ENCODE measurements at regions not wholly inside any gene's neighbourhood (a gene's known extent, or its start where the extent isn't known, plus 50 kb on each side); places are given as distances from the start of the nearest gene placed in this dataset.

DNA sequence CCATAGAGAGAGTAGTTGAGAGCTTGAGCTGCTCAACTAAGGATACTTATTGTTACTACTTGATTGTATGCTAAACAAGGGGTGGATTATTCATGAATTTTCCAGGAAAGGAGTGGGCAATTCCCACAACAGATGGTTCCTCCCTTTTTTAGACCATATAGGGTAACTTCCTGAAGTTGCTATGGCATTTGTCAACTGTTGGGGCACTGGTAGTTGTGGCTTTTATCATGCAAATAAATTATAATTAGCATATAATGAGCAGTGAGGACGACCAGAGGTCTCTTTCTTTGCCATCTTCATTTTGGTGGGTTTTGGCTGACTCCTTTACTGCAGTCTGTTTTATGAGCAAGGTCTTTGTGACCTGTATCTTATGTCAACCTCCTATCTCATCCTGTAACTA is 1403.5 kb upstream of the PABPC4L start:
- H3K36me3 ChIP-seq (ENCODE audit: control insufficient read depth in 2 of 3, insufficient read depth in 3 of 3, low read length in 3 of 3): no peaks in the 10 kb centered on the region
- intact Hi-C loops (cut with DNase I): no loop called here
- TF ChIP-seq, protein P1, sequence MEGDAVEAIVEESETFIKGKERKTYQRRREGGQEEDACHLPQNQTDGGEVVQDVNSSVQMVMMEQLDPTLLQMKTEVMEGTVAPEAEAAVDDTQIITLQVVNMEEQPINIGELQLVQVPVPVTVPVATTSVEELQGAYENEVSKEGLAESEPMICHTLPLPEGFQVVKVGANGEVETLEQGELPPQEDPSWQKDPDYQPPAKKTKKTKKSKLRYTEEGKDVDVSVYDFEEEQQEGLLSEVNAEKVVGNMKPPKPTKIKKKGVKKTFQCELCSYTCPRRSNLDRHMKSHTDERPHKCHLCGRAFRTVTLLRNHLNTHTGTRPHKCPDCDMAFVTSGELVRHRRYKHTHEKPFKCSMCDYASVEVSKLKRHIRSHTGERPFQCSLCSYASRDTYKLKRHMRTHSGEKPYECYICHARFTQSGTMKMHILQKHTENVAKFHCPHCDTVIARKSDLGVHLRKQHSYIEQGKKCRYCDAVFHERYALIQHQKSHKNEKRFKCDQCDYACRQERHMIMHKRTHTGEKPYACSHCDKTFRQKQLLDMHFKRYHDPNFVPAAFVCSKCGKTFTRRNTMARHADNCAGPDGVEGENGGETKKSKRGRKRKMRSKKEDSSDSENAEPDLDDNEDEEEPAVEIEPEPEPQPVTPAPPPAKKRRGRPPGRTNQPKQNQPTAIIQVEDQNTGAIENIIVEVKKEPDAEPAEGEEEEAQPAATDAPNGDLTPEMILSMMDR (IDR thresholded peaks at IDR 0.05; ENCODE audit: borderline replicate concordance, extremely low read depth, insufficient read depth): no peak
- no peaks in the 10 kb centered on the region for H3K4me1 ChIP-seq (ENCODE audit: control insufficient read depth in 2 of 3, insufficient read depth in 2 of 3, low read depth in 1 of 3, low read length in 3 of 3)
- no peak overlapping the region for H3K27ac ChIP-seq (ENCODE audit: low read depth in 2 of 2, low read length in 2 of 2)
- peak in 1 of 5 donors; percentile 4 for DNase-seq
- no peak overlapping the region for H3K4me3 ChIP-seq (ENCODE audit: low read length in 3 of 3)
- H3K9ac ChIP-seq (ENCODE audit: low read length in 3 of 3): no peak overlapping the region
- no peaks in the 10 kb centered on the region for H3K27me3 ChIP-seq (ENCODE audit: control insufficient read depth, insufficient read depth, low read length)
- peaks cover 0 to 7% (median 0%) of the 10 kb centered on the region in 3 donors for H3K9me3 ChIP-seq (ENCODE audit: control insufficient read depth in 2 of 3, insufficient read depth in 1 of 3, low read length in 3 of 3)
- no peak for FAIRE-seq

DNA sequence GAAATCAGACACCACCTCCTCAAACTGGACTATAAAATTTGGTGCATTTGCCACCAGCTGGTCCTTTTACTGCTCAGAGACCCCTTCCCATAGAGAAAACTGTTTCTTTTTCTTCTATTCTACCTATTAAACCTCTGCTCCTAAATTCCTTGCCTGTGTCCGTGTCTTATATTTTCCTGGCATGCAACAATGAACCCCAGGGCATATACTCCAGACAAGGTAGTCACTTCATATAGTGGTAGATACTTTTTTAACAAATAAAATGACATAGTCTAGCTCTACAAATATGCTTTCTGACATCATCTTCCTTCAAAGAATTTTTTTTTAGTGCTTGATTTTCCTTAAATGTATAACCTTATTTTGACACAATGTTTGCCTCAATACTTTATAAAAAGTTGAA is 1402.9 kb upstream of the PABPC4L start:
- no peak overlapping the region for H3K4me3 ChIP-seq (ENCODE audit: low read length in 3 of 3)
- FAIRE-seq: no peak
- intact Hi-C loops (cut with DNase I): no loop called here

DNA sequence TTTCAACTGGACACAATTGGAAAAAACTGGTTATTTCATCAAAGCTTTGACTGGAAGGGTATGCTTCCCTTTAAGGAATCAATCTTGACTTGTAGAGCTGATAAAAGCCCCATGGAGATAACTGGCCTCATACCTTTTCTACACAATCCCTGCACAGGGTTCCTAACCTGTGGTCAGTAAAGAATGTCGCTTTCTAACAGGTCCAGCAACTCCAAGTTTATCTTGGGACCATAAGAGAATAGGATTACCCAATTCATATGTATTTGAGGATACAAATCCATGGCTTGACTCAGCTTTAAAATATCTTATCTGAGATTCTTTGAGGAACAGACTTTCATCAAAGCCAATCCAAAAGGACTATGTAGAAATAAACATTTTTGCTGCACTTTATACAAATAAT is 1399.8 kb upstream of the PABPC4L start:
- Histone ChIP-seq H3K9me3 (ENCODE audit: control insufficient read depth in 2 of 3, insufficient read depth in 1 of 3, low read length in 3 of 3) (peaks cover 0 to 12% (median 0%) of the 10 kb centered on the region in 3 donors), H3K4me1 (ENCODE audit: control insufficient read depth in 2 of 3, insufficient read depth in 2 of 3, low read depth in 1 of 3, low read length in 3 of 3) (no peaks in the 10 kb centered on the region), H3K27ac (ENCODE audit: low read depth in 2 of 2, low read length in 2 of 2) (no peak overlapping the region), H3K4me3 (ENCODE audit: low read length in 3 of 3) (no peak overlapping the region), H3K27me3 (ENCODE audit: control insufficient read depth, insufficient read depth, low read length) (no peaks in the 10 kb centered on the region), H3K9ac (ENCODE audit: low read length in 3 of 3) (no peak overlapping the region), H3K36me3 (ENCODE audit: control insufficient read depth in 2 of 3, insufficient read depth in 3 of 3, low read length in 3 of 3) (no peaks in the 10 kb centered on the region)
- no peak for DNase-seq
- intact Hi-C loops (cut with DNase I): no loop called here
- no peak for FAIRE-seq
- TF ChIP-seq, protein P1 (IDR thresholded peaks at IDR 0.05; ENCODE audit: borderline replicate concordance, extremely low read depth, insufficient read depth): no peak

More for the DNA sequence above, 1402.9 kb upstream of the PABPC4L start:
- H3K27me3 ChIP-seq (ENCODE audit: control insufficient read depth, insufficient read depth, low read length): no peaks in the 10 kb centered on the region
- H3K9me3 ChIP-seq (ENCODE audit: control insufficient read depth in 2 of 3, insufficient read depth in 1 of 3, low read length in 3 of 3): peaks cover 0 to 7% (median 0%) of the 10 kb centered on the region in 3 donors
- no peaks in the 10 kb centered on the region for H3K36me3 ChIP-seq (ENCODE audit: control insufficient read depth in 2 of 3, insufficient read depth in 3 of 3, low read length in 3 of 3)
- H3K9ac ChIP-seq (ENCODE audit: low read length in 3 of 3): no peak overlapping the region
- H3K27ac ChIP-seq (ENCODE audit: low read depth in 2 of 2, low read length in 2 of 2): no peak overlapping the region
- TF ChIP-seq, protein P1 (IDR thresholded peaks at IDR 0.05; ENCODE audit: borderline replicate concordance, extremely low read depth, insufficient read depth): no peak
- no peaks in the 10 kb centered on the region for H3K4me1 ChIP-seq (ENCODE audit: control insufficient read depth in 2 of 3, insufficient read depth in 2 of 3, low read depth in 1 of 3, low read length in 3 of 3)
- DNase-seq: no peak

DNA sequence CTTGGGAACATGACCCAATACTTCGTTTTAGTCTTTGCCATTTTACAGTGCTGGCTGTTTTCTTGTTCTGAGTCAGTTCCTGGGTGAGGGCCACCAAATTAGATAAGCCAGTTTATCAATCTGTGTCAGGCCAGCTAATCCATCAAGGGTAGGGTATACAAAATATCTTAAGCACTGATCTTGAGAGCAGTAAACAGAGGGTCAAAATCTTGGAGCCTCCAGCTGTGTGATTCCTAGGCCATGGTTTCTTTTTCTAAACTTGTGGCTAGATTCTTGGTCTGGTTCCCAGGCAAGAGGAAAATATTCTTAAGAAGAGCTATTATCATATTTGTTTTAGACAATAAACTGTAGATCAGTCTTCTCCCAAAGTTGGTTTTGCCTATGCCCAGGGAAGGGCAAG is 1396.6 kb upstream of the PABPC4L start:
- TF ChIP-seq, protein P1 (IDR thresholded peaks at IDR 0.05; ENCODE audit: borderline replicate concordance, extremely low read depth, insufficient read depth): no peak
- Histone ChIP-seq H3K4me1 (ENCODE audit: control insufficient read depth in 2 of 3, insufficient read depth in 2 of 3, low read depth in 1 of 3, low read length in 3 of 3) (no peaks in the 10 kb centered on the region), H3K9ac (ENCODE audit: low read length in 3 of 3) (no peak overlapping the region), H3K36me3 (ENCODE audit: control insufficient read depth in 2 of 3, insufficient read depth in 3 of 3, low read length in 3 of 3) (no peaks in the 10 kb centered on the region), H3K4me3 (ENCODE audit: low read length in 3 of 3) (no peak overlapping the region), H3K9me3 (ENCODE audit: control insufficient read depth in 2 of 3, insufficient read depth in 1 of 3, low read length in 3 of 3) (peaks cover 0 to 12% (median 0%) of the 10 kb centered on the region in 3 donors), H3K27me3 (ENCODE audit: control insufficient read depth, insufficient read depth, low read length) (no peaks in the 10 kb centered on the region), H3K27ac (ENCODE audit: low read depth in 2 of 2, low read length in 2 of 2) (no peak overlapping the region)
- intact Hi-C loops (cut with DNase I): no loop called here
- DNase-seq (no peak), FAIRE-seq (no peak)
